ENCODE measurements at regions not wholly inside any gene's neighbourhood (a gene's known extent, or its start where the extent isn't known, plus 50 kb on each side); places are given as distances from the start of the nearest gene placed in this dataset.

GRCh38 chr9:113769412-113769811, 106.7 kb upstream of the ZNF618 start:
- Histone ChIP-seq H3K9me3 (ENCODE audit: control insufficient read depth, insufficient read depth, low read depth, low read length) (no peaks in the 10 kb centered on the region), H3K27ac (ENCODE audit: extremely low read depth, low read depth, low read length) (no peak overlapping the region), H3K36me3 (ENCODE audit: control insufficient read depth in 2 of 2, insufficient read depth in 1 of 2, low read length in 2 of 2) (no peaks in the 10 kb centered on the region), H3K4me3 (ENCODE audit: low read depth, low read length) (no peak overlapping the region), H3K4me1 (ENCODE audit: control insufficient read depth, insufficient read depth, low read length) (no peaks in the 10 kb centered on the region)
- TF ChIP-seq ZFHX2 (tag by site-specific recombination; conservative IDR thresholded peaks at IDR 0.05) (no peak), ZNF585B (tag by site-specific recombination; IDR thresholded peaks at IDR 0.05) (no peak), ZNF121 (tag by site-specific recombination; IDR thresholded peaks at IDR 0.05) (no peak), PRDM6 (tag by site-specific recombination; IDR thresholded peaks at IDR 0.05) (no peak), ZNF837 (tag by site-specific recombination; IDR thresholded peaks at IDR 0.05) (no peak), ZSCAN18 (tag by site-specific recombination; IDR thresholded peaks at IDR 0.05) (no peak), ZSCAN30 (tag by site-specific recombination; IDR thresholded peaks at IDR 0.05) (no peak)
- ChIA-PET CTCF (no interaction called here), POLR2A (no interaction called here)

- Histone ChIP-seq H3K36me3 (ENCODE audit: control insufficient read depth in 2 of 2, insufficient read depth in 1 of 2, low read length in 2 of 2) (no peaks in the 10 kb centered on the region), H3K27ac (ENCODE audit: extremely low read depth, low read depth, low read length) (no peak overlapping the region), H3K4me3 (ENCODE audit: low read depth, low read length) (no peak overlapping the region), H3K9me3 (ENCODE audit: control insufficient read depth, insufficient read depth, low read depth, low read length) (no peaks in the 10 kb centered on the region), H3K4me1 (ENCODE audit: control insufficient read depth, insufficient read depth, low read length) (no peaks in the 10 kb centered on the region)
- TF ChIP-seq HOXA7 (CRISPR knock-in tag; IDR thresholded peaks at IDR 0.05; ENCODE audit: borderline replicate concordance) (no peak), ZNF391 (tag by site-specific recombination; IDR thresholded peaks at IDR 0.05; ENCODE audit: borderline replicate concordance, low read depth) (no peak), KLF1 (tag by site-specific recombination; IDR thresholded peaks at IDR 0.05) (no peak), WT1 (tag by site-specific recombination; IDR thresholded peaks at IDR 0.05) (no peak), ZNF449 (tag by site-specific recombination; IDR thresholded peaks at IDR 0.05) (no peak), ZNF175 (tag by site-specific recombination; IDR thresholded peaks at IDR 0.05) (no peak), ZNF707 (tag by site-specific recombination; IDR thresholded peaks at IDR 0.05) (no peak), ZNF184 (tag by site-specific recombination; IDR thresholded peaks at IDR 0.05) (no peak), OVOL3 (tag by site-specific recombination; IDR thresholded peaks at IDR 0.05) (no peak), ZNF362 (tag by site-specific recombination; IDR thresholded peaks at IDR 0.05) (no peak), GLI2 (tag by site-specific recombination; IDR thresholded peaks at IDR 0.05; ENCODE audit: borderline replicate concordance, low read depth) (no peak), ZNF791 (tag by site-specific recombination; IDR thresholded peaks at IDR 0.05) (no peak), GLIS2 (tag by site-specific recombination; IDR thresholded peaks at IDR 0.05) (no peak), ZEB2 (tag by site-specific recombination; IDR thresholded peaks at IDR 0.05) (no peak)
- POLR2A ChIA-PET: no interaction called here
- CTCF ChIA-PET: interaction anchor here (0.7 kb wide), 1 partner anchor 107 kb away, joined by 3 read pairs; no protein-coding TSS in a partner anchor
These were observed 105.7 kb upstream of the ZNF618 start for GRCh38 chr9:113770396-113770795.
